PFSK-1 (cell line): ENCODE measurements at regions not wholly inside any gene's neighbourhood (a gene's known extent, or its start where the extent isn't known, plus 50 kb on each side); places are given as distances from the start of the nearest gene placed in this dataset.

Experiments used
- FOXP2 ChIP-seq: optimal IDR thresholded peaks from 2 replicates; pipeline ENCODE3; 2011; ENCODE audit warnings: borderline replicate concordance, control low read depth, inconsistent platforms; ENCODE audit not compliant: insufficient read depth; ENCODE audit errors: extremely low read length, extremely low read depth
- POLR2AphosphoS5 ChIP-seq: IDR thresholded peaks from 2 replicates; pipeline ENCODE4 v1.6.1; 2012; ENCODE audit warnings: low read depth, mild to moderate bottlenecking, control low read depth, low read length, moderate library complexity
- SIN3A ChIP-seq: IDR thresholded peaks from 2 replicates; pipeline ENCODE4 v1.6.1; 2012; ENCODE audit warnings: mild to moderate bottlenecking, low read length, moderate library complexity, borderline replicate concordance; ENCODE audit not compliant: insufficient read depth
- TAF1 ChIP-seq: IDR thresholded peaks from 2 replicates; pipeline ENCODE4 v1.6.1; 2012; ENCODE audit warnings: low read length, control low read depth, borderline replicate concordance; ENCODE audit not compliant: insufficient read depth
- TF ChIP-seq, protein P1 (sequence below), 2 experiments: IDR thresholded peaks; 2 replicates each; pipeline versions ENCODE4 v1.6.1 to v1.8.0; 2011 to 2012; ENCODE audit warnings: low read depth in 2 of 2, low read length in 2 of 2, control low read depth in 1 of 2, inconsistent platforms in 1 of 2, mild to moderate bottlenecking in 1 of 2, moderate library complexity in 1 of 2; ENCODE audit not compliant: insufficient read depth in 1 of 2

DNA sequence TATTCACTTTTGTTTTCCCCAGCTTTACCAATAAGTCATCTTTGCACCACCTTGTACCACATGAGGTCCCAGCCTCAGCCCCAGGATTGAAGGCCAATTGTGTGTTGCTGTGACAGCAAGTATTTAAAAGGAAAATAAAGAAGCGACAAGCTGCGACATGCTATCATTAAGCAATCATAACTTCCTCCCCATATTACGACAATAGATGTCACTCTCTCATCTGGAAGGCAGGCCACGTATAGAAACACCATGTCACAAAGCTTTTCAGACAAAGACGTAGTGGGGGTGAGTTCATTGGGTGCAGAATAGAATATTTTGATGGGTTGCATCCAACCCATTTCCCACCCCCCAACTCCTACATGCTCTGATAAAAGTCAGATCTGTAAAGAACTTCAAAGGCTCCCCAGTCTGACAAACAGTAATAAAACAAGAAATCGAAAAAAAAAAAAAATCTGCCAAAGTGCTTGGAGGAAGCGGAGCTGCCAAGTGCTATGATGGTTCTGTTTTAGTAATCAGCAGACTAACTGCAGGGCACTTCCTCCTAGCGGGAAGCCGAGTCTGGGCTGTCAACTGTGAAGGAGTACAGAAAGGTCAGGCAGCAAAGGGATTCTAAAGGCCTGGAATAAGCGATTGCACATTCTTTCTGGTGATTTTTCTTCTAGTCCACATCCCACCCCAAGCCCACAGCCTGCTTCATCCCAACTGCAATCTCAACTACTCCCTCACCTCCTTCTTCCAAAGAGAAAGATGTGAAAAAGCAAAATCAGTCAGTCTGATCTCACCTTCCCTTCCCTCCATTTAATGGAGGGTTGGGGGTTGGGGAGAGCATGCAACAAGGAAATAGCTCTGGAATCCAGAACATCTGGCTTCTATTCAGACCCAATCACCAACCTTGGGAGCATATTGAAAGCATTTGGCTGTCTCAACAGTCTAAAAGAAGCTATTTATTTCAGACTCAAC is 131.4 kb upstream of the UBASH3B start:
- TF ChIP-seq, protein P1, sequence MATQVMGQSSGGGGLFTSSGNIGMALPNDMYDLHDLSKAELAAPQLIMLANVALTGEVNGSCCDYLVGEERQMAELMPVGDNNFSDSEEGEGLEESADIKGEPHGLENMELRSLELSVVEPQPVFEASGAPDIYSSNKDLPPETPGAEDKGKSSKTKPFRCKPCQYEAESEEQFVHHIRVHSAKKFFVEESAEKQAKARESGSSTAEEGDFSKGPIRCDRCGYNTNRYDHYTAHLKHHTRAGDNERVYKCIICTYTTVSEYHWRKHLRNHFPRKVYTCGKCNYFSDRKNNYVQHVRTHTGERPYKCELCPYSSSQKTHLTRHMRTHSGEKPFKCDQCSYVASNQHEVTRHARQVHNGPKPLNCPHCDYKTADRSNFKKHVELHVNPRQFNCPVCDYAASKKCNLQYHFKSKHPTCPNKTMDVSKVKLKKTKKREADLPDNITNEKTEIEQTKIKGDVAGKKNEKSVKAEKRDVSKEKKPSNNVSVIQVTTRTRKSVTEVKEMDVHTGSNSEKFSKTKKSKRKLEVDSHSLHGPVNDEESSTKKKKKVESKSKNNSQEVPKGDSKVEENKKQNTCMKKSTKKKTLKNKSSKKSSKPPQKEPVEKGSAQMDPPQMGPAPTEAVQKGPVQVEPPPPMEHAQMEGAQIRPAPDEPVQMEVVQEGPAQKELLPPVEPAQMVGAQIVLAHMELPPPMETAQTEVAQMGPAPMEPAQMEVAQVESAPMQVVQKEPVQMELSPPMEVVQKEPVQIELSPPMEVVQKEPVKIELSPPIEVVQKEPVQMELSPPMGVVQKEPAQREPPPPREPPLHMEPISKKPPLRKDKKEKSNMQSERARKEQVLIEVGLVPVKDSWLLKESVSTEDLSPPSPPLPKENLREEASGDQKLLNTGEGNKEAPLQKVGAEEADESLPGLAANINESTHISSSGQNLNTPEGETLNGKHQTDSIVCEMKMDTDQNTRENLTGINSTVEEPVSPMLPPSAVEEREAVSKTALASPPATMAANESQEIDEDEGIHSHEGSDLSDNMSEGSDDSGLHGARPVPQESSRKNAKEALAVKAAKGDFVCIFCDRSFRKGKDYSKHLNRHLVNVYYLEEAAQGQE (IDR thresholded peaks at IDR 0.05; ENCODE audit: insufficient read depth in 1 of 2, low read depth in 2 of 2, low read length in 2 of 2), result peak in 1 of 2 experiments; percentile 36; a peak in 1 of 4 replicates
- TF ChIP-seq SIN3A, result no peak
- TF ChIP-seq FOXP2, result peak; percentile 5
- TF ChIP-seq POLR2AphosphoS5, result 0 out of 2 replicates have a peak, but pooled peaks have one; percentile 40
- peak; percentile 40; the same call in 1 of the 2 replicates for TF ChIP-seq TAF1

DNA sequence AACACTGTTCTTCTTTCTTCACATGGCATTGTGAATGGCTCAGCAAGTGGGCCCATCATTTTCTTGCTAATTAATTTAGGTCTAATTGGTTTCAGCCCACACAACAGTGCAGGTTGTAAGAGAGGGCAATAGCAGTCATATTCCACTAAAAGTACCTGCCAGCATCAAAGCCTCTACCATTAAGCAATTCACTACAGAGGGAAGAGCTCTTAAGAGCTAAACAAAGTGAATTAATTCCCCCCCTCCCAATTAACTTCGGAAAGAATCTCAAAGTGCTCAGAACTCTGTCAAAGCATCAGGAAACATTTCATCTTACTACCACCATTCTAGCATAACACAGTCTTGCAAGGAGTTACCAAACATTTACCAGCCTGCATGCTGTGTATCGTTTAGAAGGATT is 133.9 kb upstream of the UBASH3B start:
- TF ChIP-seq SIN3A (no peak), POLR2AphosphoS5 (no peak), TAF1 (no peak), FOXP2 (no peak)
- TF ChIP-seq, protein P1 (IDR thresholded peaks at IDR 0.05; ENCODE audit: insufficient read depth in 1 of 2, low read depth in 2 of 2, low read length in 2 of 2), result no peak

DNA sequence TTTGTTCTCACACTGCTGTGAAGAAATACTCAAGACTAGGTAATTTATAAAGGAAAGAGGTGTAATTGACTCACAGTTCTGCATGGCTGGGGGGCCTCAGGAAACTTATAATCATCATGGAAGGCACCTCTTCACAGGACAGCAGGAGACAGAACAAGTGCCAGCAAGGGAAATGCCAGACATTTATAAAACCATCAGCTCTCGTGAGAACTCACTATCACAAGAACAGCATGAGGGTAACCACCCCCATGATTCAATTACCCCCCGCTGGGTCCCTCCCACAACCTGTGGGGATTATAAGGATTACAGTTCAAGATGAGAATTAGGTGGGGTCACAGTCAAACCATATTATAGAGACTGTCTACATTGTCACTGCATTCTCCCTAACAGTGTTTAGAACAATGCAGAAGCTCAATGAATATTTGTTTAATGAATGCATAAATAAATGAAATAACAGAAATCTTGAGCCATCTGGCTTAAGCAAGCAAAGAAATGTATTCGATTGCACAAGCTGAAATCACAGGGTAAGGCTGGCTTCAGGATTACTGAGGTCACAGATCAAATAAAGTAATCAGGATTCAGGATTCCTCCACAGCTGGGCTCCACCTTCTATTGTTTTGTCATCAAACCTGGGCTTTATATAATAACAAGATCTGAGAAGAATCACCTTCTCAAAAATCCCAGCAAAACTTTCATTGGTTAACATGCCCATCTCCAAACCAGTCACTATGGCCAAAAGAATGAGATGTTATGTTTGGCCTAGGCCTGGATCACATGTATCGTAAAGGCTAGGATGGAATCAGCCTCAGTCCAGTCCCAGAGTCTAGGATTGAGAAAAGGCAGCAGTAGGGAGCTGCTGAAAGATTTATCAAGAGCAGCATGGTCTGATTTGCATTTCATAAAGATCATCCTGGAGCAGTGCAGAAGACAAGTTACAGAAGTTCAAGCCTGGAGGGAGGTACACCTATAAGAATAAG is 137.8 kb upstream of the UBASH3B start:
- no peak for TF ChIP-seq TAF1
- TF ChIP-seq FOXP2, result no peak
- TF ChIP-seq SIN3A, result no peak
- TF ChIP-seq, protein P1 (IDR thresholded peaks at IDR 0.05; ENCODE audit: insufficient read depth in 1 of 2, low read depth in 2 of 2, low read length in 2 of 2), result no peak
- no peak for TF ChIP-seq POLR2AphosphoS5

DNA sequence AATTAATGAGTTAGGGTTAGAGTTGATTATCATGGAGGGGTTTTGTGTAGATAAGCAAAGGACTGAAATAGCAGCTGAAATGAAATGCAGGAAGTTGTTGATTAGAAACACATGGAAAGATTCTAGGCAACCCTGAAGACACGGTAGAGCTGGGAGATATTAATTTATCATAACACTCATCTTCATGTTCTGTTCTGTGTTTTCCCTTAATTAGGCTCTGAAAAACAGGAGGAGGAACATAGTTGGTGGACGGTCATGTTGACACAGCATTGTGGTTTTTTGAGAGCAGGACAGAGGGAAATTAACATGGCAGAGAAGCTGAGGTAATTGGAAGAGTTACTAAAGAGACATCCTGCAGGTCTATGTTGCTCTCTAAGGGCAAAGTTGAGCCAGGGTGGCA is 138.8 kb upstream of the UBASH3B start:
- 0 out of 2 replicates have a peak, but pooled peaks have one; percentile 57 for TF ChIP-seq SIN3A
- no peak for TF ChIP-seq TAF1
- TF ChIP-seq, protein P1 (IDR thresholded peaks at IDR 0.05; ENCODE audit: insufficient read depth in 1 of 2, low read depth in 2 of 2, low read length in 2 of 2), result peak in 1 of 2 experiments; percentile 51; a peak in 1 of 4 replicates
